ENCODE measurements at regions not wholly inside any gene's neighbourhood (a gene's known extent, or its start where the extent isn't known, plus 50 kb on each side); places are given as distances from the start of the nearest gene placed in this dataset.
"Not testable (repeated sequence)": the region's sequence is repeated elsewhere in the genome, so short reads cannot be mapped to it uniquely, and the experiment has no call there.

DNA sequence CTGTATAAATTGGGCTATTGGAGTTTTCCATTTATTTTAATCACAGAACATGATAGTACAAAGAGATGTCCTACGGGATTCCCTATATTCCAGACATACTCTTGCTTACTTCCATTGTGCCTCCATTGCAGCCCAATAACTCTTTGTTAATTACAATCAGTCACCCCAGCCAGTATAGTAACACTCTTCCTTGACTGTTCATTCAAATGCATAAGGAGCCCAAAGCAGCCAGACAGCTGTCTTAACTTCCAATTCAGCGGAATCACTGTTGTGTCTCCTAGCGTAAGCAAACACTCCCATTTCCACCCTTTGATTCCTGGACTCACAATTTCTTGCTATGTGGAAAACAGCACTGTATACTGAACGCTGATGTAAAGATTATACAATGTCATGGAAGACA, 942.3 kb downstream of the TAF11L14 start:
- no peak for DNase-seq
- H3K36me3 ChIP-seq (ENCODE audit: low read depth) = no peaks in the 10 kb centered on the region
- TF ChIP-seq, protein P1, sequence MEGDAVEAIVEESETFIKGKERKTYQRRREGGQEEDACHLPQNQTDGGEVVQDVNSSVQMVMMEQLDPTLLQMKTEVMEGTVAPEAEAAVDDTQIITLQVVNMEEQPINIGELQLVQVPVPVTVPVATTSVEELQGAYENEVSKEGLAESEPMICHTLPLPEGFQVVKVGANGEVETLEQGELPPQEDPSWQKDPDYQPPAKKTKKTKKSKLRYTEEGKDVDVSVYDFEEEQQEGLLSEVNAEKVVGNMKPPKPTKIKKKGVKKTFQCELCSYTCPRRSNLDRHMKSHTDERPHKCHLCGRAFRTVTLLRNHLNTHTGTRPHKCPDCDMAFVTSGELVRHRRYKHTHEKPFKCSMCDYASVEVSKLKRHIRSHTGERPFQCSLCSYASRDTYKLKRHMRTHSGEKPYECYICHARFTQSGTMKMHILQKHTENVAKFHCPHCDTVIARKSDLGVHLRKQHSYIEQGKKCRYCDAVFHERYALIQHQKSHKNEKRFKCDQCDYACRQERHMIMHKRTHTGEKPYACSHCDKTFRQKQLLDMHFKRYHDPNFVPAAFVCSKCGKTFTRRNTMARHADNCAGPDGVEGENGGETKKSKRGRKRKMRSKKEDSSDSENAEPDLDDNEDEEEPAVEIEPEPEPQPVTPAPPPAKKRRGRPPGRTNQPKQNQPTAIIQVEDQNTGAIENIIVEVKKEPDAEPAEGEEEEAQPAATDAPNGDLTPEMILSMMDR (IDR thresholded peaks at IDR 0.05) = no peak
- intact Hi-C loops (cut with DNase I, micrococcal nuclease) = no loop called here
- no peaks in the 10 kb centered on the region for H3K4me1 ChIP-seq (ENCODE audit: low read depth)
- no peak overlapping the region for H3K4me3 ChIP-seq
- H3K9me3 ChIP-seq = no peaks in the 10 kb centered on the region
- no peak for ATAC-seq

DNA sequence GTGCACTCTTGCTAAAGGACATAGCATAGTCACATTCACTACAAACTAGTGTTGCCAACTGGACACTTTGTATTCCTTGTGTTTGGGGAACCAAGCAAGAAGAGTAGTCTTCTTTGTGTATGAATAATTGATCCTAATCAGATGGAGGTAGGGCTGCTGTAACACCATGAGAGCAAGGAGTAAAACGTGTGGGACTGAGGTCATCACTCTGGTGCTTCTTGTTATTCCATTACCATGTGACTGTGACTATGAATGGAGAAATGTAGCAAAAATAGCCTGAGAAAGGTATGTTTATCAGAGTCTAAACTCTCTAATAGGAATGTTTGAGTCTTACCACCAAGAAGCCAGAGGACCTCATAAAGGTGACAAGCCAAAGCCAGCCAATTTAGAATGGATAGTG, 966.9 kb downstream of the TAF11L14 start:
- Histone ChIP-seq H3K4me3 (no peak overlapping the region), H3K4me1 (ENCODE audit: low read depth) (no peaks in the 10 kb centered on the region), H3K9me3 (no peaks in the 10 kb centered on the region), H3K36me3 (ENCODE audit: low read depth) (no peaks in the 10 kb centered on the region)
- intact Hi-C loops (cut with DNase I, micrococcal nuclease) = no loop called here
- ATAC-seq (no peak), DNase-seq (no peak)
- TF ChIP-seq, protein P1 (IDR thresholded peaks at IDR 0.05) = no peak

DNA sequence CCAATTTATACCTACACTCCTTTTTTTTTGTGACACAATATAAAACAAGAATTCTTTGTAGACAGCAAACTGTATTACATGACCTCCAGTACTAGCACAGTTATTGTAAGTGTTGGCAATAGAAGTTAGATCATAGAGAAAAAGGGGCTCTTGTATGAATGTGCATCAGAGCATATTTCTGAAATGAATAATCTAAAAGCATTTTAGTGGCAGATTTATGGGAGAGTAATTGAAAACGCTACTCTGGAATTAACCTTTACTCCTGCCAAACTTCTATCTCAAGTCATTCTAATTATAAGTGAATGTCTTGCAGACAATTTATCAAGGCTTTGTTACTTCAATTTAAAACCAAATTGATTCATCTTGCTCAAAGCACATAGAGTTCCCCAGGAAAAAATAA, 968.1 kb downstream of the TAF11L14 start:
- TF ChIP-seq, protein P1 (IDR thresholded peaks at IDR 0.05) = no peak
- H3K4me3 ChIP-seq = no peak overlapping the region
- intact Hi-C loops (cut with DNase I, micrococcal nuclease) = no loop called here
- H3K36me3 ChIP-seq (ENCODE audit: low read depth) = no peaks in the 10 kb centered on the region
- ATAC-seq (no peak), DNase-seq (no peak)
- no peaks in the 10 kb centered on the region for H3K9me3 ChIP-seq
- H3K4me1 ChIP-seq (ENCODE audit: low read depth) = no peaks in the 10 kb centered on the region

DNA sequence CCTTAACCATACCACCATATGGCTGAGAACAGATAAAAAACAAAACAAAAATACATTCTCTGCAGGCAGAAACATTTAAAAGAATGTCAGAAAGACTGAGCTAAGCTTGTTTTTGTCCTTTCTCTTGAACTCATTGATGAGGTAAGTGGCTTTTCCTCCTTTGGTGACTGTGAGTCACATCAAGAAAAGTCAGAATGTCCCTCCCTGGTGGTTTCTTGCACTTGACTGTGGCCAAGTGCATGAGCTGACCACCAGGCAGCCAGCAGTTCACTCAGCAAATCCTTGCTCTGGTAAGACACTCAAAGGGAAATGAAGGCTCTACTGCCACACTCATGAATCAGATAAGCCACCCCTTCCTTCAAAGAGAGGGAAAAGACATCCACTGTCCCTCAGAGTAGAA, 970.9 kb downstream of the TAF11L14 start:
- DNase-seq (no peak), ATAC-seq (no peak)
- intact Hi-C loops (cut with DNase I, micrococcal nuclease) = no loop called here

DNA sequence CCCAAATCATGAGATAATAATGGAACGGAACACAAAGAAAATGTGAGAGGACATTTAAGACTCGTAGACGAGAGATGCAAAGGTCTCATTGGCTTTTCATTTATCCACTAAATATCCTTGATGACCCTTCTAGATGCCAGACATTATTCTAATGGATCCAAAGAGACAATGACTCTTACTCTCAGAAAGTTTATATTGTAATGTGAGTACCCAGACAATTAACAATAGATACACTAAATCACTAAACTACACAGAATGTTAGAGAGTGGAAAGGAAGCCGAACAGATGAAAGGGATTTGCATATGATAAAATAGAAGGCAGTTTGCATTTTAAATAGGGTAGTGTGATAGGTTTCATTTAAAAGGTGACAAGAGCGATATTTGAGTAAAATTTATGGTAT, 973.3 kb downstream of the TAF11L14 start:
- no peak for DNase-seq
- ATAC-seq = no peak
- Histone ChIP-seq H3K36me3 (ENCODE audit: low read depth) (no peaks in the 10 kb centered on the region), H3K4me3 (no peak overlapping the region), H3K9me3 (no peaks in the 10 kb centered on the region), H3K4me1 (ENCODE audit: low read depth) (no peaks in the 10 kb centered on the region)
- intact Hi-C loops (cut with DNase I, micrococcal nuclease) = no loop called here
- TF ChIP-seq, protein P1 (IDR thresholded peaks at IDR 0.05) = no peak

More for the DNA sequence above, 970.9 kb downstream of the TAF11L14 start:
- no peaks in the 10 kb centered on the region for H3K36me3 ChIP-seq (ENCODE audit: low read depth)
- H3K4me3 ChIP-seq = no peak overlapping the region
- TF ChIP-seq, protein P1 (IDR thresholded peaks at IDR 0.05) = no peak
- H3K4me1 ChIP-seq (ENCODE audit: low read depth) = no peaks in the 10 kb centered on the region
- H3K9me3 ChIP-seq = no peaks in the 10 kb centered on the region

DNA sequence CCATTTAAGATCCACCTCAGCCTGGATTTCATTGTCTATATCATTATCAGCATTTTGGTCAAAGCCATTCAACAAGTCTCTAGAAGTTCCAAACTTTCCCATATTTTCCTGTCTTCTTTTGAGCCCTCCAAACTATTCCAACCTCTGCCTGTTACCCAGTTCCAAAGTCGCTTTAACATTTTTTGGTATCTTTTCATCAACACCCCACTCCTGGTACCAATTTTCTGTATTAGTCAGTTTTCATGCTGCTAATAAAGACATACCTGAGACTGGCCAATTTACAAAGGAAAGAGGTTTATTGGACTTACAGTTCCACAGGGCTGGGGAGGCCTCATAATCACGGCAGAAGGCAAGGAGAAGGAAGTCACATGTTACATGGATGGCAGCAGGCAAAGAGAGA, 982.9 kb downstream of the TAF11L14 start:
- H3K4me1 ChIP-seq (ENCODE audit: low read depth); DNase-seq; ATAC-seq; H3K36me3 ChIP-seq (ENCODE audit: low read depth); H3K4me3 ChIP-seq; intact Hi-C loops (cut with DNase I, micrococcal nuclease): not testable (repeated sequence)
- H3K9me3 ChIP-seq = peaks cover 19% of the 10 kb centered on the region
